ENCODE measurements at regions not wholly inside any gene's neighbourhood (a gene's known extent, or its start where the extent isn't known, plus 50 kb on each side); places are given as distances from the start of the nearest gene placed in this dataset.
"Not testable (repeated sequence)": the region's sequence is repeated elsewhere in the genome, so short reads cannot be mapped to it uniquely, and the experiment has no call there.

DNA sequence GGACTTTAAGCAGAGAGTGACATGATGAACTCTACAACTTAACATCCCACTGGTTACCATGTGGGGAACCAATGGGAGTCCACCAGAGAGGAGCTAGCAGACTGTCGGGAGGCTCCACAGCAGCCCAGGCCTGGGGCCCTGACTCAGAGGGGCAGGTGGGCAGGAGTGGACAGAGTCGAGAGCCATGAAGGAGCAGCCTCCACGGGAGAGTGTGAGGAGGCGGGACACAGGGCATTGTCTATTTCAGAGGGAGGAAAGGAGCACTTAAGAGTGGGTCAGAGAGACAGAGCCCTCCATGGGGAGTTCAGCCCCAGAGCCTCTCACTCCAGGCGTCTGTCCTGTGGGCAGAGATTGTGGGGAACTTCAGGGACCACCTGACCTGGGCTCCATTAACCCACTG lies 118.7 kb downstream of the CYP26B1 start:
- no peak for DNase-seq

DNA sequence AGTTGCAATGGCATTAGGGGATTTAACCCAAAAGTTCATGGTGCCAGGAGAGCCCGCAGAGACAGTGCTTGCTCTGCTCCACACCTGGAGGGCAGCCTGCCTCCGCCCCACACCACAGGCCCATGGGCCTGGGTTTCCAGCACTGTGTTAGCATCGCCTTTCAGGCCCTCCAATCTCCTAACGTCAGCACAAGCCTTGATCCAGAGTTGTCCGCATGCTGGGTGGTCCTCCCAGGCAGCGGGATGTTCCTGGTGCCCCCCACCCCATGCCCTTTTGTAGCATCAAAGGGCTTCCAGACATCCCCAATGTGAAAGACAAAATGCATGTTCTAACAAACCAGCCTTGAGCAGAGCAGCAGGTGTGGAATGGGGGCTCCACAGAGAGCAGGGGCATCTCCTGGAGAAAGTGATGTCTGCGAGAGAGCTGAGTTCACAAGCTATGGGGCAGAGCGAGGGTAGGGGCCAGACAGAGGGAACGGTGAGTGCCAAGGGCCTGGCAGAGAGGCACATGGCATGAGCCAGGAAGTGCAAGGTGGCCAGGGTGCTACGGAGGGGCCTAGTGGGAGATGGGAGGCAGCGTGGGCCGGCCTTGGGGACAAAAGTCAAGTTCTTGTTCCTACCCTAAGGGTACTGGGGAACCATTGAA lies 119.2 kb downstream of the CYP26B1 start:
- no peak for DNase-seq

DNA sequence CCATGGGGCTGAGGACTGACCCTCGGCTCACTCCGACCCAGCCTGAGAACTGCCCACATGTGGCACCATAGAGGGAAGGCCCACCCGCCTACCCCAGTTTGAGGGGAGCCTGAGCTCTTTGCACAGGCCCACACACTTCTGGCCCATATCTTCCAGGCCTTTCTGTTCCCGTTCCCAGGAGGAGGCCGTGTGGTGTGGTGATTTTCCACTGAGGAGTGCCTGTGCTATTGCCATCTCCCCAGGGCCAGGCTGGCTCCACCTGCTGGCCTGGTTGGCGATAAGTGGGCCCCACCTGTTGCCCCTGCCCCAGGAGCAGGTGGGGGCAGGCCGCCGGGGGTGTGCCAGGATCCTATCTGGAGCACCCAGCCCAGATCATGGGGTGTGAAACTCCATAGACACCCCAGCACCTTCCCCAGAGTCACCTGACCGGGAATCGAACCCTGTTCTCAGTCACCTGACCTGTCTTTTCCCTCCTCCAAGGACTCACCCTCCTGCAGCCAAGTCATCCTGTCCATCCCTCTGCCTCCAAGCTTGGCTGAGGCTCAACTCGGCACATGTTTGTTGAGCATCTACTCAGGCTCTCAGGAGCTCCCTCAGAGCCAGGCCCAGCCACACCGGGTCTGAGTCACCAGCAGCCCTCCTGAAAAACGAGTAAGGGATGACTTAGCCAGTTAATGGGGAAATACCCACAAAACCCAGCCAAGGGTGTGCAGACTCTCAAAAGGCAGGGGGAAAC lies 120.1 kb downstream of the CYP26B1 start:
- DNase-seq: no peak

DNA sequence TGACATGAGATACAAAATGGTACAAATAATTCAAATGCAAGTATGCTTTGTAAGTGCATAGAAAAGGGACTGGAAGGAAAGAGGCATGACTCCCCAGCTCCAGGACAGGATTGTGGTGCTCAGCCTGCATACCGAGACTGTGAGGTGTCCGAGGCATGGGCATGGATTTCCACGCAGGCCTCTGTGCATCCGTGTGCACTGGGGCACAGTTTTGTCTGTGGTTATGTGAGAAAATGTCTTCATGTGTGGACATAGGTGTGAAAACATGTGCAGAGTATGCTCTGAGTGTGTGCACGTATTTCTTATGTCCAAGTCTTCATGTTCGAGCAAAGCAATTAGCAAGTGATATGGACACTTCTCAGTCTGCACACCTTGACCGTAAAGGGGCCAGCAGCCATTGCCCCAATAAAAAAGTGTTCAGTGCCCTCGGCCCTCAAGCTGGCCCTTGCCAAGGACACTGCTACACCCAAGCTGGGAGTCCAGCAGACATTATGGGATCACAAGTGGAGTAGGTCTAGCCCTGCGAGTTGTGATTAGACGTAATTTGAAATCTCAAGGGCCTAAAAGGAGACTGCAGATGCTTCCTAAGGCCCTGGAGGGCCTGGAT lies 120.7 kb downstream of the CYP26B1 start:
- DNase-seq: no peak

DNA sequence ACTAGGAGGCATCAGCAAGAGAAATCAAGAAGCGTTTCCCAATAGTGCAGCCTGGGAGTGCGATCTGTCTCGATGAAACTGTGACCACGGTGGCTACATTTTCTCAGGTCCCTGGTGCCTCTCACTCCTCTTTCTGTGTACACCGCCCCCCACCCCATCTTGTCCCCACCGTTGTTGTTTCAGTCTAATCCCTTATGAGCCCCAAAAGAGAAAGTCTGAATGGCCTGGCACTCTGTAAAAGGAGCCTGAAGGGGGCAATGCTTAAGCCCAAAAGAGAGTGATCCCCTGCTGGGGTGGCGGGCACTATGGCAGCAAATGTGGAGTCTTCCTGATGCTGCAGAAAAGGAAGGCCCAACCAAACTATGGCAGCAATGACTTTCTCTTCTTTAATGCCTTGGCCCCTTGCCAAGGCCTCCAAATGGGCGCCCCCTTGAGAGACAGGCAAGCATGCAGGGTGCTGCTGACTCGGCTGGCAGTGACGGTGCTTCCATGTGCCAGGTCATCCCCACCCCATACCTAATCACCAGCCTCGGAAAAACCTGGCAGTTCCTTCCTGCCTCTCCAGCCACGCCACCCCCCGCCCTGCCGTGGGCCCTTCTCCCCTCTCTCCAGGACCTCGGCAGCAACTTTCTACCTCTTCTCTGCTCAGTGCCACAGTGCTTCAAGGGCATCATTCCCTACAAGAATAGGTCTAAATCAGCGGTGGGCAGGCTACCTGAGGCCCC lies 123.0 kb downstream of the CYP26B1 start:
- DNase-seq: no peak

DNA sequence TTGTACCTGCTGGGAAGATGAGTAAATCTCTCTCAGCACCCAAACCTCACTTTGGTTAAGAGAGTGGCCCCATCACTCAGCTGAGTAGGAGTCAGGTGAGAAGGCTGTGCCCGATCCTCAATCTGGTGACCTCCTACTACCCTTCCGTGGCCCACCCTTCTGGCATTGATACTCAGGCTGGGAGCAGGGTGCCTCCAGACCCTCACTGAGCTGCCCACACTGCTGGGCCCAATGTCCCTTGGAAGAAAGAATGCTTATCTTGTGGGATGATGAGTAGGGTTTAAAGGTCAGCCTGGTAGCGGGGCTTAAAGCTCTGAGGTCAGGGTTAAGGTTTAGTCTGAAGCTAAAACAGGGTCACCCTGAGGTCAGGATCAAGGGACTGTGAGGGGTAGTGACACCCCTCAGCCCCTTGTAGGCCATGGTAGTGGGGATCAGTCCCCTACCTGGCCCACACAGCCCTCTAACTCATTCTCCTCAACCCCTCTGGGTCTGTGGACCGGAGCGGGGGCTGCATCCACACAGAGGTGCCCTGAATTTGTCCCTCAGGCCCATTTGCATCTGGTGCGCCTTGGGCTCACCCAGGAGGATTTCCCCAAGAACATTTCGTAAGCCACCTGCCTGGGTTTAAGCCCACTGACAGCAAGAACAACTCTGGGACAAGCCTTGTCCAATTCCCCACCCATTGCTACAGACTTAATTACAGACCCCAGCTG lies 123.8 kb downstream of the CYP26B1 start:
- no peak for DNase-seq

DNA sequence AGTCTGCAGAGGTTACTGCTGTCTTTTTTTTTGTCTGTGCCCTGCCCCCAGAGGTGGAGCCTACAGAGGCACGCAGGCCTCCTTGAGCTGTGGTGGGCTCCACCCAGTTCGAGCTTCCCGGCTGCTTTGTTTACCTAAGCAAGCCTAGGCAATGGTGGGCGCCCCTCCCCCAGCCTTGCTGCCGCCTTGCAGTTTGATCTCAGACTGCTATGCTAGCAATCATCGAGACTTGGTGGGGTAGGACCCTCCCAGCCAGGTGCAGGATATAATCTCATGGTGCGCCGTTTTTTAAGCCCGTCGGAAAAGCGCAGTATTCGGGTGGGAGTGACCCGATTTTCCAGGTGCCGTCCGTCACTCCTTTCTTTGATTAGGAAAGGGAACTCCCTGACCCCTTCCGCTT lies 126.3 kb downstream of the CYP26B1 start:
- not testable (repeated sequence) for DNase-seq

DNA sequence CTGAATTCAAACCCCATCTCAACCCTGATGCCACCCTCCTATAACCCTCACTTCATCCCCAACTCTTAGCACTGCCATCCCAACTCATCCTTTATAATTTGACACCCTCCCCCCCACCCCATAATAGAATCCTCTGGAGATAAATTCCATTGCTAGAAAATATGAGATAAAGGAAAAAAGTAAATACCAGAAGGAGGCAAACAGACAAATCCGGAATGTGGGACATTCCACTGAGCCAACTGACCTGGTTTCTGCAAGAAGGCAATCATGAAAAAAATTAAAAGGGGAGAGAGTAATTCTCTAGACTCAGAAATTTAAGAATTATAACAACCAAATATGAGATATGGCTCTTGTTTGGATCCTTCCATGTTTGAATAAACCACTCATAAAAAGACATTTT lies 132.4 kb downstream of the CYP26B1 start:
- DNase-seq: no peak

DNA sequence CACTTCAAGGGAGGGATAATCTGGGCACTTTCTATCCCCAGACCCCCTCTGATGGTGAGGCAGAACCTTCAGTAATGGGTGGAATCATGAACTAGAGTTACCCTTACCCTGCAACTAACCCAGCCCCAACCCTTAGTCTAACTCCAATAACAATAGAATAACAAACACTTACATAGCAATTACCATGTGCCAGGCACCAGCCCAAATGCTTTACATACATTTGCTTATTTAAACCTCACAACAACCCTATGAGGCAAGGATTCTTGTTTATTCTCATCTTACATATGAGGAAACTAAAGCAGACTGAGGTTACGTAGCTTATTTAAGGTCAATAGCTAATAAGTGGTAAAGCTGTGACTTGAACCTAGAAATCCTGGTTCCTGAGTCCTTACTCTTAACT lies 132.8 kb downstream of the CYP26B1 start:
- DNase-seq: no peak

DNA sequence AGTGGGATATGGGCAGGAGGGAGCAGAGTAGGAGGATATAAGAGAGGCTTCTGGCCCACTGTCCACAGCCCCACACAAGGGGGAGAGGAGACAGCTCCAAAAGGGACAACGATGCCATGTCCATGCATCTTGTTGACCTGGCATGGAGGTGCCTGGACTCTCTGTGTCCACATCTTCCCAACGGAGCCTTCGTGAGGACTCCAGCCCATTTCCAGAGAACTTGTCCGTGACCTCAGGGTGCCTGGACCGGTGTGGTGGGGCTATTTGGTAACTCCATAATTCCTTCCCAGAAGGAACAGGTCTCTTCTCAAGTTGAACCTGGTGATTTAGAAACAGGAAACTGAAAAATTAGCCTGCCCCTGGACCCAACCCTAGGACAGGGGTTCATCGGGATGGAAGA lies 133.9 kb downstream of the CYP26B1 start:
- no peak for DNase-seq

DNA sequence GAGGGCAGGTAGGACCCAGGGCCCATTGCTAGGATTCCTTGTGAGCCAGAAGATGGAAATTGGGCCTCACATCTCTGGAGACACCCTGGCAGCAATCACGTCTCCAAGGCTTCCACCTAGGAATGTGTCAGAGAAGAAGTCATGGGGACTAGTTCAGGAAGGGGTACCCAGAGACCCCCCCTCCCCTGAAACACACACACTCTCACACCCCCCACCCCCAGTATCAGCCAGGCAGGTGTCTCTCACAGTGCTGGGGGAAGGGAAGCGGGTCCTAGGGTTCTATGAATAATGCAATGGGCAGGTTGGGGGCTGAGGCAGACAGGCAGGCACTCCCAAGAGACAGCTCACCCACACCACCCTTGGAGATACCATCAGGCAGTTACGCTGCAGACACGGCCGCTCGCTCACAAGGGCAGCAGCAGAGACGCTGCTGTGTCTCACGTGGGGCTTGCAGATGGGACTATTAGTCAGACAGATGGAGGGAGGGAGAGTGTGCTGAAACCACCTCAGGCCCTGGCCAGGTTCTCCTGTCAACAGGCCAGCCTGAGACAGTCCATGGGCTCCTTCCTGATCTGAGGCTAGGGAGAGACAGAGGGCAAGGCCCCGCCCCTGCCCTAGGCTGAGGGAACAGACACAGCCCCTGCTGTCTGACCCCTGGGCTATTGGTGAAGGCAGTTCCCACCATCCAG lies 134.6 kb downstream of the CYP26B1 start:
- DNase-seq: no peak

DNA sequence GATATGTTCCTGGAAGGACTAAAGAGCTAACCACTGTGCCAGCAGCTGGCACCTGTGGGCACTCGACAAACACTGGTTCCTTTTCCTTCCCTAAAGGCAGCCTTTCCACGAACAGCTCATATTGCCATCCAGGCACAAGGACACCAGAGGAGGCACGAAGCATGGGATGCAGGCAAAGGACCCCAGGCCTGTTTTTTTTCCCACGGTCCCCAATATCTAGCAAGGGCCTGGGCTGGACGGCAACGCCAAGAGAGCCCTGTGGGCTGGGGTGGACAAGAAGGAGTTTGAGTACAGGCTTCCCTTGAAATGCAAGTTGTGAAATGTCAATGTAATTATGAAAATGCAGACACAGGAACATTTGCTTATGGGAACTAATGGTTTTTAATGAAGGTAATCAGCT lies 135.9 kb downstream of the CYP26B1 start:
- no peak for DNase-seq

DNA sequence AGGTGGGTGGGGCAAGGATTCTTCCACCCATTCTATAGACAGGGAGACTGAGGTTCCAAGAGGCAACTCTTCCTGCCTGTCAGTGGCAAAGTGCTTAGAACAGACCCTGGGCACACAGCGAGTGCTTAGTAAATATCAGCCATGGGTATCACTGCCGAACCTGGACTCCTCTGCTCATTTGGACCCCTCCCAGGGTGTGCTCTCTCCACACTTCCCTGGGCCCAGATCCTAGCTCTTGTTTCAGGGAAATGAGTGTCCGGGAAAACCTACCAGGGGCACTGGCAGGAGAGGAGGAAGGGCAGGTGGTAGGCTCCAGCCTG lies 136.3 kb downstream of the CYP26B1 start:
- DNase-seq: no peak

DNA sequence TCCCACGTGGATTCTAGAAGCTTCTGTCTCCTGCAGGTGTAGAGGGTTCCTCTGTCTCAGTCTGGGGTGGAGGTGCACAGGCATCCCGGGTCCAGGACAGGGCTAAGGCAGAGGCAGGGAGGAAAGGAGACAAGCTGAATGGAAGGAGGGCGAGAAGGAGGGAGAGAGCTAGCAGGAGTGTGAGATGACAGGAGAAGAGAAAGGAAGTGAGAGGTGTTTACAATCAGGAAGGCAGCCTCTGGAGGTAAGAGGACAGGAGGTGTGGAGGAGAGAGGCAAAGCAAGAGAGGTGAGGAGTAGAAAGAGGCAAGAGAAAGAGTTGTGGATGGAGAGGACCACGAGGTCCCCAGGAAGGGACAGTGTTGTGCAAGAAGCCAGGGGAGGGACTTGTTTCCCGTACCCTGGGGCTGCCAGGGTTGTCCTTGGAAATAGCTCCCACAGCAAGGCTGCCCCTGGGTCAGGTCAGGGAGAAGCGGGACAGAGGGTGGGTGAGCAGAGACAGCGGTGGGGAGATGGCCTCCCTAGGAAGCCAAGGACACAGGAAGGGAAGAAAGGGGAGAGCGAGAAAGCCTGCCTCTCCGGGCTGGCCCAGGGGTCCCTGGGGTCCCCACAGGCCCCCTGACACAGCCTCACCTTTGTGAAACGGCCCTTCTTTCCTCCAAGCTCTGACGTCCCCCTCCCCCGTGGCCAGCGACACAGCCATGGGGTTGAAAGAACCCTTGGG lies 136.9 kb downstream of the CYP26B1 start:
- DNase-seq: no peak

DNA sequence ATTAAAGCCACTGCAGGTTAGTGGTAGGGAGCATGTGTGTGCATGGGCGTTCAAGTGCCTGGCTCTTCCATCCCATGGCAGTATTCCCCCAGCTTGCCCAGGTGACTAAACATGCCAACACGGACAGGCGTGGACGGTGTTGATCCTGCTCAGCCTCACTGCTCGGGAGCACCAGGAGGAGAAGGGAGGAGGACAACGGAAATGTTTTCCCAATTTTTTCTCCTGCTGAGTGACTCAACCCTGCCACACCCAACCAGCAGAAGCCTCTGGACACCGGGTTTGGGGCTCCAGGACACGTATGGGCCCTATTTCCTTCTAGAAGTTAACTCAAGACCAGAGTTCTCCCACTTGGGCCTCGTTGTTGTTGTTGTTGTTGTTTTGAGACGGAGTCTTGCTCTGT lies 139.1 kb downstream of the CYP26B1 start:
- no peak for DNase-seq

DNA sequence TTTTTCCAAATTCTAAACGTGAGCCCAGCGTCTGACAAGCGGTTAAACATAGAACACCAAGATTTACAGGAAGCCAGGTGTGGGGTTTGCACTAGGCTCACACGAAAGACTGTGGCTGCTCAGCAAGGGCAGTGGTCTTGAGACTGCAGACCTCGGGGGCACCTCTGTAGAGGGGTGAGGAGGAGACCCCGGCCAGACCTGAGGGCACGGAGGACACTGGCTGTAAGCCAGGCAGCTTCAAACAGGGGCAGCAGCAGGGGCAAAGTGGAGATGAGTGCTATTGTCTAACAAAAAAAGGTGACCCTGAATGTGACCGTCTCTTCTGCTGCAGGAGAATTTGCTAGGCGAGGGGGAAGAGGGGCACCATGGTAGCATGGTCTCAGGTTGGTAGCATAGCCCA lies 140.3 kb downstream of the CYP26B1 start:
- DNase-seq: no peak

DNA sequence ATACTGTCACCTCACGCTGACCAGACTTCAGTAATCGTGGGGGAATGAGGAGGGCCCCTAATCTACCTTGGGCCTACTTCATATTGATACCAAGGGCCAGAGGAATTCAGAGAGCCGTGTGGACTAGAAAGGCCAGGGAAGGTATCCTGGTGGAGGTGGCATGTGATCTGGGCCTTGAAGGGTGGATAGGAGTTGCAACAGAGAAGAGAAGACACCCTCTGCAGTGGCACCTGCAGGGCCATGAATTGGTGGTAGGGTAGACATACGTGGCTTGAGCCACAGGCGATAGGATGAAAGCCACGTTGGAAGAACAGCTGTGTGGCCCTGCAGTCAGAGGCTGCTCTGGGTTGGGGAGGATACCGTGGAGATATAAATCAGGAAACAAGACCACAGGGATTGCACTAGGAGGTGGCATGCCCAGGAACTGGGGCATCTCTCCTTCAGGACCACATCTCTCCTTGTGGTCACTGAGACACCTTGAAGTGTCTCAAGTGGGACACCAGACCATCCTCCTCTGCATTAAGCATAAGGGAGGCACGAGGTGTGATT lies 141.4 kb downstream of the CYP26B1 start:
- no peak for DNase-seq

DNA sequence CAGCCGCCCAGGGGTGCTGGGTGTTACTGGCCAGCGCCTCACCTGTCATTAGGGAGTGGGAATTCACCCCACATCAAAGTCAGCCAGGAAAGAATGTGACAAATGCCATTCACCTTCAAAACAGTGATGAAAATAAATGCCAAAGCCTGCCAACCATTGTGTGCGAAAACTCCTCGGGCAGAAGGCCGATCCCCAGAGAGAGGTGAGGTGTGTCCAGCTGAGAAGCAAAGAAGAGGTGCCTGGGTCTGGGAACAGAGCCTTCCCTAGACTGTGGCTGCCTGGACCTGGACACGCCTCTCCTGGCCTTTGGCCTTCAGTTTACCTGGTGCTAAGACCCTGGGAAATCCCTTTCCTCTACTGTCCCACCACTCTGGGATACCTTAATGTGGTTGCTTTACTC lies 142.7 kb downstream of the CYP26B1 start:
- DNase-seq: no peak

DNA sequence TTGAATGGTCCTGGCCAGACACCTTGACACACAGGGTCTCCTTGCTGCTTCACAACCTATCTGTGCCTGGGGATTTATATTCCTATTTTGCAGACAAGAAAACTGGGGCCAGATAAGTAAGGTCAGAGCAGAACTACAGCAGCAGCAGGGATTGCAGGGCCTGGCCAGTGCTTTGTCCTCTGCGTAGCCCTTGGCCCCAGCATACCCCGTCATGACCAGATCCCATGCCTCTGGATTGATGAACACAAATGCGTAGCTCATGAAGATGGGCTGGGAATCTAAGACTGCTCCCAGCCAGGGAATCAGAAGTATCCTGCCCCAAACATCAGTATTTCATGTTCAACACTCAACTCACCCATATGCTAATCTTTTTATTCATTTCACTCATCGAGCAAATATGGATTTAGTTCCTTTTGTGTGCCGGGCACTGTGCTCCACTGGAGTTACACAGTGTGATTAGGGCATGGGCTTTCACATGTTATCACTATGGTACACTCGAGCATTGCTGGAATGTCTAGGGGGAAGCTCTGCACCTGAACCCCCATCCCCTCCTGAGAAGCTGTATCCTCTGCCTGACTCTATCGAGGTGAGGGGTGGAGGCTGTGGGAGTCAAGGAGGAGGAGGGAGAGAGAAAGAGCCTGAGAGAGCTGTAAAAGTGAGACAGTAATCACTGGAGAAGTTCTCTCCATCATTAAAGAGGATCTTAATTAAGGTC lies 143.3 kb downstream of the CYP26B1 start:
- no peak for DNase-seq

DNA sequence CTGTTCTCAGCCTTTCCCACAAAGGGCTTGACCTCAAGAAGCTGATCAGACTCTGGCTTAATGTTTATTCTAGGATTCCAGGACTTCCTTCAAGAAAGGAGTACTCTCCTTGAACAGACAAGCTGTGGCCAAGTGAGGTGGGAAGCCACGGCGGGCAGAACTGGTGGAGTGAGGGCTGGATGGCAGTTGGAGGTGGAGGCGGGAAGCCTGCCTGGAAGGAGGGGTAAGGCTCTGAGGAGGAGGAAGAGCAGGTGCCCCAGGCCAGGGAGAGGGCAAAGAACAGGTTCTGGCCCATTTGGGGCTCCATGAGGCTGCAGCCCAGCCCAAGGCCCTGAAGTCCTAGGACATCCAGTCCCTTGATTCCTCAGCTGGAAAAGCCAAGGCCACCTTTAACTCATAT lies 143.9 kb downstream of the CYP26B1 start:
- no peak for DNase-seq

DNA sequence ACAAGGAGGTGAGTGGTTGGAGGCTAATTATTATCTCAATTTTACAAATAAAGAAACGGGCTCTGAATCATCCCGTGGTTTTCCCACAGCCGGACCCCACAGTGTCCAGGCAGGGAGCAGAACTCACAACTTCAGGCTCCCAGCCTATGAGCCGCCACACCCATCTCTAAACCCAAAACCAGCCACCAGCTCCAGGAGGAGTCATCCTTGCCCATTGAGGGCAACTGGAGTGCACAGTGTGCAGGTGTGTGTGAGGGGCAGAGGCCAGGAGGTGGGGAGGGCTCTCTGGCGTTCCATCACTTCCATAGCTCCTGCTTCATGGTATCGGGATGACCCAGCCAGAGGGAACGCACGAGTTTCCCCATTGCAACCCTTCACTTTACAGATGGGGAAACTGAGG lies 144.5 kb downstream of the CYP26B1 start:
- no peak for DNase-seq
